IMR-90 (cell line): ENCODE measurements at regions not wholly inside any gene's neighbourhood (a gene's known extent, or its start where the extent isn't known, plus 50 kb on each side); places are given as distances from the start of the nearest gene placed in this dataset.

Experiments used
- ATAC-seq: fragments of 200-7000 bp; cut with Tn5 transposase; 2 replicates; pipeline ENCODE4 v1.9.1; 2020; ENCODE audit warnings: low read depth, mild to moderate bottlenecking, moderate library complexity
- BruUV-seq: library from RNA; stranded (reverse); fragments of 400-500 nt; replicated peaks from 2 replicates; lab custom pipeline; 2021; lab: Mats Ljungman, UMichigan
- CTCF ChIA-PET: fragments of 300-600 bp; formaldehyde crosslinking; extraction: SDS; loops from one replicate; lab custom pipeline; 2021; ENCODE audit warnings: antibody characterized with exemption; lab: Yijun Ruan, JAX
- POLR2A ChIA-PET: fragments of 300-600 bp; sonication (Branson Sonifier 250); formaldehyde crosslinking; loops from one replicate; lab custom pipeline; 2022; ENCODE audit warnings: antibody characterized with exemption; ENCODE audit not compliant: unreplicated experiment; lab: Charles Lee
- DNase-seq: peaks from one replicate; pipeline ENCODE4 v3.0.0; 2013
- H2AFZ ChIP-seq: replicated peaks from 2 replicates; pipeline ENCODE3; 2013; ENCODE audit warnings: low read length, mild to moderate bottlenecking; ENCODE audit not compliant: poor library complexity
- H2AK5ac ChIP-seq: 2 replicates; pipeline ENCODE4 v1.6.1; 2013; ENCODE audit warnings: low read depth, low read length, inconsistent platforms
- H2AK9ac ChIP-seq: replicated peaks from 2 replicates; pipeline ENCODE3; 2013; ENCODE audit warnings: mild to moderate bottlenecking, low read depth, low read length, moderate library complexity; ENCODE audit not compliant: poor library complexity
- H2BK120ac ChIP-seq: 2 replicates; pipeline ENCODE4 v1.6.1; 2013; ENCODE audit warnings: low read depth, low read length, inconsistent platforms
- H2BK15ac ChIP-seq: 3 replicates; pipeline ENCODE4 v1.6.1; 2013; ENCODE audit warnings: low read depth, low read length, inconsistent platforms
- H2BK20ac ChIP-seq: 2 replicates; pipeline ENCODE4 v1.6.1; 2013; ENCODE audit warnings: low read depth, mild to moderate bottlenecking, inconsistent platforms, low read length, moderate library complexity
- H2BK5ac ChIP-seq: 2 replicates; pipeline ENCODE4 v1.6.1; 2013; ENCODE audit warnings: mild to moderate bottlenecking, low read depth, low read length, inconsistent platforms; ENCODE audit not compliant: poor library complexity, severe bottlenecking
- H3K14ac ChIP-seq: replicated peaks from 2 replicates; pipeline ENCODE4 v1.6.1; 2013; ENCODE audit warnings: low read depth, low read length, inconsistent platforms
- H3K18ac ChIP-seq: 2 replicates; pipeline ENCODE4 v1.6.1; 2013; ENCODE audit warnings: low read depth, low read length, control low read depth
- H3K23ac ChIP-seq: 2 replicates; pipeline ENCODE4 v1.6.1; 2013; ENCODE audit warnings: low read depth, low read length, inconsistent platforms
- H3K27ac ChIP-seq: 2 replicates; pipeline ENCODE4 v1.5.1; 2013; ENCODE audit warnings: mild to moderate bottlenecking, control low read depth, low read length; ENCODE audit not compliant: insufficient read depth
- H3K27me3 ChIP-seq: 2 replicates; pipeline ENCODE4 v1.6.1; 2013; ENCODE audit warnings: low read length; ENCODE audit not compliant: control insufficient read depth, insufficient read depth
- H3K36me3 ChIP-seq: 2 replicates; pipeline ENCODE4 v1.6.1; 2013; ENCODE audit warnings: low read length, mixed read lengths; ENCODE audit not compliant: control insufficient read depth, insufficient read depth
- H3K4ac ChIP-seq: 2 replicates; pipeline ENCODE4 v1.6.1; 2013; ENCODE audit warnings: low read depth, low read length, inconsistent platforms
- H3K4me1 ChIP-seq: 2 replicates; pipeline ENCODE4 v1.6.1; 2013; ENCODE audit warnings: low read length, mixed read lengths; ENCODE audit not compliant: control insufficient read depth, insufficient read depth
- H3K4me2 ChIP-seq: 2 replicates; pipeline ENCODE4 v1.6.1; 2013; ENCODE audit warnings: low read depth, mild to moderate bottlenecking, control low read depth, low read length, moderate library complexity
- H3K4me3 ChIP-seq: 2 replicates; pipeline ENCODE4 v1.5.1; 2013; ENCODE audit warnings: low read depth, mild to moderate bottlenecking, control low read depth, low read length, moderate library complexity; ENCODE audit not compliant: insufficient read depth
- H3K56ac ChIP-seq: 2 replicates; pipeline ENCODE4 v1.6.1; 2013; ENCODE audit warnings: low read length, inconsistent platforms; ENCODE audit not compliant: insufficient read depth; ENCODE audit errors: extremely low read depth
- H3K79me1 ChIP-seq, 2 experiments: 2 replicates each; pipeline ENCODE4 v1.6.1; 2013; ENCODE audit warnings: low read length in 2 of 2, inconsistent platforms in 1 of 2, low read depth in 1 of 2
- H3K9ac ChIP-seq: 2 replicates; pipeline ENCODE4 v1.6.1; 2013; ENCODE audit warnings: low read depth, low read length, control low read depth
- H3K9me1 ChIP-seq: 2 replicates; pipeline ENCODE4 v1.6.1; 2013; ENCODE audit warnings: low read length, inconsistent platforms; ENCODE audit not compliant: insufficient read depth
- H3K9me3 ChIP-seq: 2 replicates; pipeline ENCODE4 v1.6.1; 2013; ENCODE audit warnings: low read length; ENCODE audit not compliant: control insufficient read depth, insufficient read depth
- H4K20me1 ChIP-seq: 2 replicates; pipeline ENCODE4 v1.6.1; 2013; ENCODE audit warnings: low read length, inconsistent platforms; ENCODE audit not compliant: insufficient read depth
- H4K5ac ChIP-seq: 2 replicates; pipeline ENCODE4 v1.6.1; 2013; ENCODE audit warnings: mild to moderate bottlenecking, low read depth, low read length, control low read depth
- H4K8ac ChIP-seq, 2 experiments: 2 replicates each; pipeline ENCODE4 v1.6.1; 2013; ENCODE audit warnings: low read depth in 2 of 2, low read length in 2 of 2, control low read depth in 1 of 2, inconsistent platforms in 1 of 2
- H4K91ac ChIP-seq: 2 replicates; pipeline ENCODE4 v1.6.1; 2013; ENCODE audit warnings: low read depth, low read length, inconsistent platforms; ENCODE audit not compliant: insufficient read depth
- BHLHE40 ChIP-seq: fragments of 150-350 bp; IDR thresholded peaks from 2 replicates; pipeline ENCODE4 v1.6.1; 2016; ENCODE audit warnings: mild to moderate bottlenecking, low read depth, low read length
- CEBPB ChIP-seq: IDR thresholded peaks from 2 replicates; pipeline ENCODE4 v1.6.1; 2012; ENCODE audit warnings: low read depth, low read length, improper control_type of control experiment
- CHD1 ChIP-seq: IDR thresholded peaks from 2 replicates; pipeline ENCODE4 v1.6.1; 2012; ENCODE audit warnings: low read depth, low read length, improper control_type of control experiment
- FOS ChIP-seq: fragments of 150-350 bp; IDR thresholded peaks from 2 replicates; pipeline ENCODE4 v1.6.1; 2016; ENCODE audit warnings: low read depth, low read length
- MAFK ChIP-seq: IDR thresholded peaks from 2 replicates; pipeline ENCODE4 v1.6.1; 2012; ENCODE audit warnings: low read depth, low read length, improper control_type of control experiment
- MAZ ChIP-seq: IDR thresholded peaks from 2 replicates; pipeline ENCODE4 v1.6.1; 2012; ENCODE audit warnings: low read depth, mild to moderate bottlenecking, low read length, improper control_type of control experiment, moderate library complexity, borderline replicate concordance
- MXI1 ChIP-seq: IDR thresholded peaks from 2 replicates; pipeline ENCODE4 v1.6.1; 2012; ENCODE audit warnings: low read depth, mild to moderate bottlenecking, low read length, moderate library complexity, borderline replicate concordance
- NFE2L2 ChIP-seq: fragments of 150-350 bp; IDR thresholded peaks from 2 replicates; pipeline ENCODE4 v1.6.1; 2016; ENCODE audit warnings: low read depth, mild to moderate bottlenecking, low read length
- POLR2A ChIP-seq: IDR thresholded peaks from 2 replicates; pipeline ENCODE4 v1.6.1; 2012; ENCODE audit warnings: mild to moderate bottlenecking, low read depth, low read length
- RAD21 ChIP-seq: IDR thresholded peaks from 2 replicates; pipeline ENCODE4 v1.6.1; 2012; ENCODE audit warnings: low read length, improper control_type of control experiment
- RCOR1 ChIP-seq: IDR thresholded peaks from 2 replicates; pipeline ENCODE4 v1.6.1; 2012; ENCODE audit warnings: mild to moderate bottlenecking, low read length, improper control_type of control experiment; ENCODE audit not compliant: insufficient replicate concordance
- RFX5 ChIP-seq: IDR thresholded peaks from 2 replicates; pipeline ENCODE4 v1.8.0; 2012; ENCODE audit warnings: low read depth, mild to moderate bottlenecking, low read length, moderate library complexity
- SMC3 ChIP-seq: fragments of 150-350 bp; IDR thresholded peaks from 2 replicates; pipeline ENCODE4 v1.6.1; 2016; ENCODE audit warnings: low read depth, mild to moderate bottlenecking, antibody characterized with exemption, low read length, moderate library complexity
- dilution Hi-C: fragments of 300-500 bp; cut with HindIII; formaldehyde crosslinking; loops from one replicate; pipeline ENCODE4 v1.14.3; 2018; ENCODE audit warnings: low sequenced_read_pairs; ENCODE audit not compliant: unreplicated experiment
- in situ Hi-C: fragments of 300-500 bp; cut with MboI; formaldehyde crosslinking; loops from 3 replicates; pipeline ENCODE4 v1.14.3; 2019; ENCODE audit warnings: low sequenced_read_pairs, inconsistent platforms, mixed read lengths
- intact Hi-C: fragments of 100-400 bp; cut with micrococcal nuclease; formaldehyde crosslinking; loops from 2 replicates; pipeline ENCODE4 v1.10.0; 2022
- TF ChIP-seq, protein P1 (sequence below): fragments of 150-350 bp; IDR thresholded peaks from 2 replicates; pipeline ENCODE4 v1.6.1; 2017; ENCODE audit warnings: mild to moderate bottlenecking, antibody characterized with exemption, low read length, low read depth
- TF ChIP-seq, protein P2 (sequence below): conservative IDR thresholded peaks from 2 replicates; pipeline ENCODE4 v1.5.1; 2012; ENCODE audit warnings: mild to moderate bottlenecking, low read depth, low read length, improper control_type of control experiment
- TF ChIP-seq, protein P3 (sequence below): fragments of 150-350 bp; IDR thresholded peaks from 2 replicates; pipeline ENCODE4 v1.6.1; 2016; ENCODE audit warnings: low read depth, mild to moderate bottlenecking, low read length, moderate library complexity, borderline replicate concordance

DNA sequence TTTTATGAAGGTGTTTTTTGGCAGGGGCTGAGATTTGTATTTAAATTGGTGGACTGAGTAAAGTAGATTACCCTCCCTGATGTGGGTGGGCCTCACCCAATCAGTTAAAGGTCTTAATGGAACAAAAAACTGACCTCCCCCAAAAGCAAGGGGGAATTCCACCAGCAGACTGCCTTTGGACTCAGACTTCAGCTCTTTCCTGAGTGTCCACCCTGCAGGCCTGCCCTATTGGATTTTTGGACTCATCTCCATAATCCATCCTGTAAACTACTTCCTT lies 228.4 kb upstream of the CAND1 start:
- H3K4me2 ChIP-seq, result no peak overlapping the region
- DNase-seq (no peak), ATAC-seq (no peak)
- H3K14ac ChIP-seq, result no peak overlapping the region
- H2AK5ac ChIP-seq, result no peak overlapping the region
- ChIA-PET POLR2A (no interaction called here), CTCF (no interaction called here)
- in situ Hi-C loops, result no loop called here
- H2AFZ ChIP-seq, result no peak overlapping the region
- BruUV-seq, result no TSS peak
- TF ChIP-seq MXI1 (no peak), FOS (no peak), CEBPB (no peak), CHD1 (no peak), MAZ (no peak), MAFK (no peak), NFE2L2 (no peak), RAD21 (no peak), RCOR1 (no peak), SMC3 (no peak), RFX5 (no peak), BHLHE40 (no peak), POLR2A (no peak)
- TF ChIP-seq, protein P1, sequence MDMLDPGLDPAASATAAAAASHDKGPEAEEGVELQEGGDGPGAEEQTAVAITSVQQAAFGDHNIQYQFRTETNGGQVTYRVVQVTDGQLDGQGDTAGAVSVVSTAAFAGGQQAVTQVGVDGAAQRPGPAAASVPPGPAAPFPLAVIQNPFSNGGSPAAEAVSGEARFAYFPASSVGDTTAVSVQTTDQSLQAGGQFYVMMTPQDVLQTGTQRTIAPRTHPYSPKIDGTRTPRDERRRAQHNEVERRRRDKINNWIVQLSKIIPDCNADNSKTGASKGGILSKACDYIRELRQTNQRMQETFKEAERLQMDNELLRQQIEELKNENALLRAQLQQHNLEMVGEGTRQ, result no peak
- TF ChIP-seq, protein P2, sequence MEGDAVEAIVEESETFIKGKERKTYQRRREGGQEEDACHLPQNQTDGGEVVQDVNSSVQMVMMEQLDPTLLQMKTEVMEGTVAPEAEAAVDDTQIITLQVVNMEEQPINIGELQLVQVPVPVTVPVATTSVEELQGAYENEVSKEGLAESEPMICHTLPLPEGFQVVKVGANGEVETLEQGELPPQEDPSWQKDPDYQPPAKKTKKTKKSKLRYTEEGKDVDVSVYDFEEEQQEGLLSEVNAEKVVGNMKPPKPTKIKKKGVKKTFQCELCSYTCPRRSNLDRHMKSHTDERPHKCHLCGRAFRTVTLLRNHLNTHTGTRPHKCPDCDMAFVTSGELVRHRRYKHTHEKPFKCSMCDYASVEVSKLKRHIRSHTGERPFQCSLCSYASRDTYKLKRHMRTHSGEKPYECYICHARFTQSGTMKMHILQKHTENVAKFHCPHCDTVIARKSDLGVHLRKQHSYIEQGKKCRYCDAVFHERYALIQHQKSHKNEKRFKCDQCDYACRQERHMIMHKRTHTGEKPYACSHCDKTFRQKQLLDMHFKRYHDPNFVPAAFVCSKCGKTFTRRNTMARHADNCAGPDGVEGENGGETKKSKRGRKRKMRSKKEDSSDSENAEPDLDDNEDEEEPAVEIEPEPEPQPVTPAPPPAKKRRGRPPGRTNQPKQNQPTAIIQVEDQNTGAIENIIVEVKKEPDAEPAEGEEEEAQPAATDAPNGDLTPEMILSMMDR, result no peak
- TF ChIP-seq, protein P3, sequence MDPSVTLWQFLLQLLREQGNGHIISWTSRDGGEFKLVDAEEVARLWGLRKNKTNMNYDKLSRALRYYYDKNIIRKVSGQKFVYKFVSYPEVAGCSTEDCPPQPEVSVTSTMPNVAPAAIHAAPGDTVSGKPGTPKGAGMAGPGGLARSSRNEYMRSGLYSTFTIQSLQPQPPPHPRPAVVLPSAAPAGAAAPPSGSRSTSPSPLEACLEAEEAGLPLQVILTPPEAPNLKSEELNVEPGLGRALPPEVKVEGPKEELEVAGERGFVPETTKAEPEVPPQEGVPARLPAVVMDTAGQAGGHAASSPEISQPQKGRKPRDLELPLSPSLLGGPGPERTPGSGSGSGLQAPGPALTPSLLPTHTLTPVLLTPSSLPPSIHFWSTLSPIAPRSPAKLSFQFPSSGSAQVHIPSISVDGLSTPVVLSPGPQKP, result no peak
- H2BK20ac ChIP-seq, result no peak overlapping the region
- H3K4me3 ChIP-seq, result no peak overlapping the region
- dilution Hi-C loops, result no loop called here
- no peak overlapping the region for H3K23ac ChIP-seq
- H3K27me3 ChIP-seq, result no peaks in the 10 kb centered on the region
- no peaks in the 10 kb centered on the region for H3K36me3 ChIP-seq
- H3K56ac ChIP-seq, result no peak overlapping the region
- H4K91ac ChIP-seq, result no peak overlapping the region
- H4K20me1 ChIP-seq, result no peaks in the 10 kb centered on the region
- H2AK9ac ChIP-seq, result no peak overlapping the region
- no peak overlapping the region for H2BK15ac ChIP-seq
- no peak overlapping the region for H4K5ac ChIP-seq
- no peaks in the 10 kb centered on the region for H3K9me1 ChIP-seq
- no peak overlapping the region for H3K18ac ChIP-seq
- H4K8ac ChIP-seq, result no peak overlapping the region
- no peak overlapping the region for H3K27ac ChIP-seq
- no peak overlapping the region for H2BK120ac ChIP-seq
- intact Hi-C loops, result no loop called here
- H2BK5ac ChIP-seq, result no peak overlapping the region
- H3K9ac ChIP-seq, result no peak overlapping the region
- H3K9me3 ChIP-seq, result no peaks in the 10 kb centered on the region
- H3K79me1 ChIP-seq, result no peaks in the 10 kb centered on the region
- H3K4ac ChIP-seq, result no peak overlapping the region
- no peaks in the 10 kb centered on the region for H3K4me1 ChIP-seq
